ENCODE measurements at regions not wholly inside any gene's neighbourhood (a gene's known extent, or its start where the extent isn't known, plus 50 kb on each side); places are given as distances from the start of the nearest gene placed in this dataset.

DNA sequence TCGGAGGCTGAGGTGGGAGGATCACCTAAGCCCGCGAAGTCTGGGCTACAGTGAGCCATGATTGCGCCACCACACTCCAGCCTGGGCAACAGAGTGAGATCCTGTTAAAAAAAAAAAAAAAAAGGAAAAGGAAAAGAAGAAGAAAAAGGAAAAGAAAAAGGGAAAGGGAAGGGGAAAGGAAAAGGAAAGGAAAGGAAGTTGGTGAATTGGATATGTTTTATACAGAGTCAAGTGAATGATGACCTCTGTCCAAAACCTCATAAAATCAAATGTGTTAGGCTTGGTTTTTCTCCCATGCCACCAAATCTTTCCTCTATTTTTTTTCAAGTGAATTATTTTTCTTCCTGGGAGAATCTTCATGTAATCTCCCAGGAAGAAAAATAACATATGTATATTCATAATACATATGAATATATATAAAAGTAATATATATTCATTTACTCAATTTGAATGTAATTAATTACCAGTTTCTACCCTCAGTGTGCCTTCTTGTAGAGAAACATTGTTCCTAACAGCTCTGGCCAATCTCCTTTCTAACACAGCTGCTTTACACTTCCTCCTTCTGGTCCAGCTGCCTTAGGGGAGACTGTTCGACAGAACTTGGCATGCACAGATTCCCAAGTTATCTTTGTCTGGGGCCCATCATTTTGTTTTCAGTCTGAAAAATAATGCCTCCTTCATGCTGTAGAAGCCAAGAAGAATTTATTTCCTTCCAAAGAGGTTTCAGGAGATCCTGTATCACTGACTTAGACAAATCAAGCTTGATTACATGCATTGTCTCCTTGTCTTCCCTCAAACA, 111.9 kb downstream of the CCDC34 start:
- TF ChIP-seq, protein P1, sequence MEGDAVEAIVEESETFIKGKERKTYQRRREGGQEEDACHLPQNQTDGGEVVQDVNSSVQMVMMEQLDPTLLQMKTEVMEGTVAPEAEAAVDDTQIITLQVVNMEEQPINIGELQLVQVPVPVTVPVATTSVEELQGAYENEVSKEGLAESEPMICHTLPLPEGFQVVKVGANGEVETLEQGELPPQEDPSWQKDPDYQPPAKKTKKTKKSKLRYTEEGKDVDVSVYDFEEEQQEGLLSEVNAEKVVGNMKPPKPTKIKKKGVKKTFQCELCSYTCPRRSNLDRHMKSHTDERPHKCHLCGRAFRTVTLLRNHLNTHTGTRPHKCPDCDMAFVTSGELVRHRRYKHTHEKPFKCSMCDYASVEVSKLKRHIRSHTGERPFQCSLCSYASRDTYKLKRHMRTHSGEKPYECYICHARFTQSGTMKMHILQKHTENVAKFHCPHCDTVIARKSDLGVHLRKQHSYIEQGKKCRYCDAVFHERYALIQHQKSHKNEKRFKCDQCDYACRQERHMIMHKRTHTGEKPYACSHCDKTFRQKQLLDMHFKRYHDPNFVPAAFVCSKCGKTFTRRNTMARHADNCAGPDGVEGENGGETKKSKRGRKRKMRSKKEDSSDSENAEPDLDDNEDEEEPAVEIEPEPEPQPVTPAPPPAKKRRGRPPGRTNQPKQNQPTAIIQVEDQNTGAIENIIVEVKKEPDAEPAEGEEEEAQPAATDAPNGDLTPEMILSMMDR (IDR thresholded peaks at IDR 0.05): no peak
- Histone ChIP-seq H3K4me1 (no peaks in the 10 kb centered on the region), H3K4me3 (no peak overlapping the region), H3K27ac (no peak overlapping the region), H3K9me3 (no peaks in the 10 kb centered on the region), H3K36me3 (no peaks in the 10 kb centered on the region), H3K27me3 (no peaks in the 10 kb centered on the region)
- intact Hi-C loops (cut with DNase I; ENCODE audit: low total_unique reads): no loop called here
- no peak for DNase-seq

DNA sequence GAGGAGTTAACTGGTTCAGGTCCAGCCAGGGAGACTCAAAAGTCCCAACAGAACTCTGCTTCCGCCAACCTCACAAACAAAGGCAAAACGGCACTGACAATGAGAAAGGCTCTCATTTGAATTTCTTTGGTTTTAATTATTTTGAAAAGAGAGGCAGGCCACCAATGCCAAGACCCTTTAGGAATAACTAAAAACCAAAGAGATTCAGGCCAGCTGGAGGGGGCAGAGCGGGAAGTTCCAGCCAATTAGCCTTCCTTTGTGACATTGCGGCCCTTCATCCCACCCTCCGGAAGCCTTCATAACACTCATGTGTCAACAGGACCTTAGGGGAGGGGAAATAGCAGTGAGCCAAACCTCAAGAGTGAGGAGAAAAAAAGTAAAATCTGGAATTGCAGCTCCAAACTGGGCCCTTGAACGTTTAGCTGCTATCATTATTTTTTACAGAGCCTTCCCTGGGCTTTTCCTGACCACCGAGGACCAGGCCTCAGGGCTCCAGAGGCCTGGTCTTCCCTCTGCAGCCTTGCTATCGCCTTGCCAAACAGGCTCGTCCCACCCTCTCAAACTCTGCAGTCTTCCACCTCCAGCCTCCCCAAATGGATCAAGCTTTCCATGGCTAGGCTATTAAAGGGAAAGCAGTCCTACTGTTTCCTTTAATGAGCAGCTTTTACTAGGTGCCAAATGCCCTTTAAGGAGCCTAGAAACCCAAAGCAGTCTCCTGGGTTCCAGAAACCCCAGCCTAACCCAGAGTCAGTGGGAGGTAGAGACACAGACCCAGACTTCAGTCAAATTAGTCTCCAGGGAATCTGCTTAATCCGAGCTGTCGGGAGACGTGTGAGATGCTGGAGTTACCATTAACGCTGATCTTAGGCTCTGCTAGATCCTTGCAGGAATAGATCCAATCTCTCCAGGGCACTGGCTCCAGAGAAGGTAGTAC, 114.2 kb downstream of the CCDC34 start:
- H3K36me3 ChIP-seq: no peaks in the 10 kb centered on the region
- intact Hi-C loops (cut with DNase I; ENCODE audit: low total_unique reads): no loop called here
- no peaks in the 10 kb centered on the region for H3K9me3 ChIP-seq
- H3K4me3 ChIP-seq: no peak overlapping the region
- no peak for DNase-seq
- H3K27ac ChIP-seq: no peak overlapping the region
- TF ChIP-seq, protein P1 (IDR thresholded peaks at IDR 0.05): no peak
- H3K27me3 ChIP-seq: no peaks in the 10 kb centered on the region
- no peaks in the 10 kb centered on the region for H3K4me1 ChIP-seq

DNA sequence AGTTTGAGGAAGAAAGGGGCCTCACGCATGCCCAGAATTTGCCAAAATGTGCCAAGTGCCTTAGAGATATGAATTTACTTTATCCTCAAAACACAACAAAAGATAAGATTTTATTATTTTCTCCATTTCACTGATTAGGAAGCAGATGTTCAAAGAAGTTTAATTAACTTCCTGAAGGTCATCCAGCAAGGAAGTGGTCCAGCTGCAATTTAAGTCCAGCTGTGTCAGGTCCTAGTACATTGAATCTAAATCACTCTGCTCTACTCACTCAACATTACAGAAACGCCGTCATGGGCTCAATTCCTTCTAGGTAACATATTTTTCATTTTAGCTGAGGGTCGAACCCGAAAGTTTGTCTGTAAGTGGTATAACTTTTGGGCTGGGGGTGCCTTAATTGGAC, 115.4 kb downstream of the CCDC34 start:
- no peak overlapping the region for H3K4me3 ChIP-seq
- TF ChIP-seq, protein P1 (IDR thresholded peaks at IDR 0.05): no peak
- no peaks in the 10 kb centered on the region for H3K9me3 ChIP-seq
- no peaks in the 10 kb centered on the region for H3K27me3 ChIP-seq
- H3K36me3 ChIP-seq: no peaks in the 10 kb centered on the region
- H3K4me1 ChIP-seq: no peaks in the 10 kb centered on the region
- H3K27ac ChIP-seq: no peak overlapping the region
- no peak for DNase-seq
- intact Hi-C loops (cut with DNase I; ENCODE audit: low total_unique reads): no loop called here

DNA sequence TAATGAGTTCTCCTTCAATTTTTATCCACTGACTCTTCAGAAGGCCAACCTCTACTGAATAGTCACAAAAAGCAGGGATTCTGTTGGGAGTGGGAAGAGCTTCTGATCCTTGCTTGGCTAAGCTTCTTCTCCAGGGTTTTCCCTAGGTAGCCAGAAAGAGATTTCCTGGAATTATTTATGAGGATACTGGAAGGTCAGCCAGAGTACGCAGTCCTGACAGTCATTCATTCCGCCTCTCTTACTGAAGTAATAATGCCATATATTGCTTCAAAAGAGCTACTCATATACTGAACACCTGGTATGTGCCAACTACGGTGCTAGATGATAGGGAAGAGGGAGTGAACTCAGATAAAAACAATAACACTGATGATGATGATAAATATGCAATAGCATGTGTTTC, 116.1 kb downstream of the CCDC34 start:
- intact Hi-C loops (cut with DNase I; ENCODE audit: low total_unique reads): no loop called here
- Histone ChIP-seq H3K27me3 (no peaks in the 10 kb centered on the region), H3K9me3 (no peaks in the 10 kb centered on the region), H3K27ac (no peak overlapping the region), H3K4me3 (no peak overlapping the region), H3K4me1 (no peaks in the 10 kb centered on the region), H3K36me3 (no peaks in the 10 kb centered on the region)
- DNase-seq: no peak
- TF ChIP-seq, protein P1 (IDR thresholded peaks at IDR 0.05): no peak

DNA sequence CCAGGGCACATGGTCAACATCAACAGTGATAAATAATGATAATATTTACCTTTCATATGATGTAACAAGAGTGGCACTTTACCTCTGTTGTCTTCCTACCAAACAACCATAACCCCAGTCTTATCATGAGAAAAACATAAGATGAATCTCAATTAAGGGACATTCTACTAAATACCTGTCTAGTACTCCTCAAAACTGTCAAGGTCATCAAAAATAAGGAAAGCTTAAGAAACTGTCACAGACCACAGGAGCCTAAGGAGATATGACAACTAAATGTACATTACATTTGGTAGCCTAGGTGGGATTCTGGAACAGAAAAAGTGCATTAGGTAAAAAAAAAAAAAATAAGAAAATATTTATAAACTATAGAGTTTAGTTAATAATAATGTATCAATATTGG, 118.1 kb downstream of the CCDC34 start:
- Histone ChIP-seq H3K9me3 (no peaks in the 10 kb centered on the region), H3K36me3 (no peaks in the 10 kb centered on the region), H3K27ac (no peak overlapping the region), H3K4me3 (no peak overlapping the region), H3K4me1 (no peaks in the 10 kb centered on the region), H3K27me3 (no peaks in the 10 kb centered on the region)
- no peak for DNase-seq
- TF ChIP-seq, protein P1 (IDR thresholded peaks at IDR 0.05): no peak
- intact Hi-C loops (cut with DNase I; ENCODE audit: low total_unique reads): no loop called here
